IPS DF 19.7 (cell line): ENCODE measurements at regions not wholly inside any gene's neighbourhood (a gene's known extent, or its start where the extent isn't known, plus 50 kb on each side); places are given as distances from the start of the nearest gene placed in this dataset.

ENCODE experiments used
- DNase-seq: peaks from one replicate; pipeline ENCODE4 v3.0.0-alpha.2; 2013; ENCODE audit warnings: low read depth, low spot score

- no peak for DNase-seq
These were observed 166.1 kb downstream of the SLC28A3 start for GRCh38 chr9:84174486-84174885.

GRCh38 chr9:84177407-84177806, 163.2 kb downstream of the SLC28A3 start:
- no peak for DNase-seq

GRCh38 chr9:84179531-84179930, 161.0 kb downstream of the SLC28A3 start:
- DNase-seq = no peak

- no peak for DNase-seq
These were observed 153.5 kb downstream of the SLC28A3 start for GRCh38 chr9:84187090-84187489.

GRCh38 chr9:84189904-84190303, 150.7 kb downstream of the SLC28A3 start:
- no peak for DNase-seq

GRCh38 chr9:84190411-84190810, 150.1 kb downstream of the SLC28A3 start:
- DNase-seq = no peak

- DNase-seq = no peak
These were observed 133.7 kb downstream of the SLC28A3 start for GRCh38 chr9:84206801-84207370.

GRCh38 chr9:84207491-84207951, 133.0 kb downstream of the SLC28A3 start:
- no peak for DNase-seq

- no peak for DNase-seq
These were observed 128.3 kb downstream of the SLC28A3 start for GRCh38 chr9:84212246-84212645.

GRCh38 chr9:84212982-84213381, 127.6 kb downstream of the SLC28A3 start:
- no peak for DNase-seq

GRCh38 chr9:84216151-84216550, 124.4 kb downstream of the SLC28A3 start:
- DNase-seq = no peak

GRCh38 chr9:84218322-84218721, 122.2 kb downstream of the SLC28A3 start:
- no peak for DNase-seq

GRCh38 chr9:84224246-84224645, 116.3 kb downstream of the SLC28A3 start:
- DNase-seq = no peak
